NB4 (cell line): ENCODE measurements at regions not wholly inside any gene's neighbourhood (a gene's known extent, or its start where the extent isn't known, plus 50 kb on each side); places are given as distances from the start of the nearest gene placed in this dataset.

ENCODE experiments used
- POLR2A ChIP-seq: IDR thresholded peaks from 2 replicates; pipeline ENCODE4 v1.6.1; 2011; ENCODE audit warnings: mild to moderate bottlenecking; ENCODE audit not compliant: insufficient read length; ENCODE audit errors: extremely low read depth
- TF ChIP-seq, protein P1 (sequence below): IDR thresholded peaks from one replicate; pipeline ENCODE4 v1.5.1; 2012; ENCODE audit warnings: low read depth, low read length
- TF ChIP-seq, protein P2 (sequence below): IDR thresholded peaks from 2 replicates; pipeline ENCODE4 v1.6.1; 2011; ENCODE audit warnings: low read depth, low read length

DNA sequence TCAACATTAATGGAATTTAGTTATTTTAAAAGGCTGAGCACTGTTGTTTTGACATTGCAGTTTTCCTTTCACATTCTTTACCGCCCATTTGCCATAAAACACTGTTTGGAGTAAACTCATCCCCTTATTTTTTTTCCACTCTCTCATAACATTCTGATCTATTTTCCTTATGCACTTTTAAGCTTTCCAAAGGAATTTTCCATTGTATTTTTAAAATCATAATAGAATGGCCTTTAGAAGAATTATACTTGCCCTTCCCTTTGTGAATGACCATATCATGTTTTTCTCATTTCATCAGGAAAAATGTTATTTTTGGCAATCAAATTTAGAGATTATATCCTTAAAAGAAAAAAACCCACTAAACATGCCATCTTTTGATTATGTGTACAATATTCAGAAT is 1074.2 kb downstream of the STIM2 start:
- TF ChIP-seq POLR2A = no peak
- TF ChIP-seq, protein P1, sequence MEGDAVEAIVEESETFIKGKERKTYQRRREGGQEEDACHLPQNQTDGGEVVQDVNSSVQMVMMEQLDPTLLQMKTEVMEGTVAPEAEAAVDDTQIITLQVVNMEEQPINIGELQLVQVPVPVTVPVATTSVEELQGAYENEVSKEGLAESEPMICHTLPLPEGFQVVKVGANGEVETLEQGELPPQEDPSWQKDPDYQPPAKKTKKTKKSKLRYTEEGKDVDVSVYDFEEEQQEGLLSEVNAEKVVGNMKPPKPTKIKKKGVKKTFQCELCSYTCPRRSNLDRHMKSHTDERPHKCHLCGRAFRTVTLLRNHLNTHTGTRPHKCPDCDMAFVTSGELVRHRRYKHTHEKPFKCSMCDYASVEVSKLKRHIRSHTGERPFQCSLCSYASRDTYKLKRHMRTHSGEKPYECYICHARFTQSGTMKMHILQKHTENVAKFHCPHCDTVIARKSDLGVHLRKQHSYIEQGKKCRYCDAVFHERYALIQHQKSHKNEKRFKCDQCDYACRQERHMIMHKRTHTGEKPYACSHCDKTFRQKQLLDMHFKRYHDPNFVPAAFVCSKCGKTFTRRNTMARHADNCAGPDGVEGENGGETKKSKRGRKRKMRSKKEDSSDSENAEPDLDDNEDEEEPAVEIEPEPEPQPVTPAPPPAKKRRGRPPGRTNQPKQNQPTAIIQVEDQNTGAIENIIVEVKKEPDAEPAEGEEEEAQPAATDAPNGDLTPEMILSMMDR = no peak
- TF ChIP-seq, protein P2, sequence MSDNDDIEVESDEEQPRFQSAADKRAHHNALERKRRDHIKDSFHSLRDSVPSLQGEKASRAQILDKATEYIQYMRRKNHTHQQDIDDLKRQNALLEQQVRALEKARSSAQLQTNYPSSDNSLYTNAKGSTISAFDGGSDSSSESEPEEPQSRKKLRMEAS = no peak
